Lower leg skin (tissue), 3 donors: ENCODE measurements at regions not wholly inside any gene's neighbourhood (a gene's known extent, or its start where the extent isn't known, plus 50 kb on each side); places are given as distances from the start of the nearest gene placed in this dataset.

Source experiments
- POLR2A ChIP-seq, 2 donors: fragments of 450-650 bp; IDR thresholded peaks; one replicate each; pipeline ENCODE4 v1.6.1; 2016 to 2017; ENCODE audit warnings: antibody characterized with exemption in 2 of 2, mild to moderate bottlenecking in 1 of 2, moderate library complexity in 1 of 2
- TF ChIP-seq, protein P1 (sequence below), 3 donors: fragments of 450-650 bp; IDR thresholded peaks; one replicate each; pipeline ENCODE4 v1.5.1; 2016; ENCODE audit warnings: antibody characterized with exemption in 3 of 3, mild to moderate bottlenecking in 3 of 3, moderate library complexity in 2 of 3

DNA sequence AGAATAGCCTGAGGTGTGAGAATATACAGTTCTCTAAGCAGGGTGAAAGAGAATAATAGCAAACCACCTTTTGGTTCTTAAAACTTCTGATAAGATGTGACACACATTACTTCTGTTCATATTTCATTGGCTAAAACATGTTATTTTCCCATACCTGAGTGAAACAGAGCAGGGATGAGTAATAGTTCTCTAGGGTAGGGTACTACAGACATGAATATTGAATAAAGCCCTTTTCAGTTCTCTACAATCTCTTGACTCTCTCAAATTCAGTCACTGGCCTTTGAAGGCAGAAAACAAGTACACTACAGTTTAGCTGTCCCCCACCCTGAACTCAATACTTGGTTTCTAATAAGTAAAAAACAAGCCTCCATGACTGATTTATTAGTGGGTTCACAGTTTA is 454.1 kb upstream of the MDGA2 start:
- TF ChIP-seq, protein P1, sequence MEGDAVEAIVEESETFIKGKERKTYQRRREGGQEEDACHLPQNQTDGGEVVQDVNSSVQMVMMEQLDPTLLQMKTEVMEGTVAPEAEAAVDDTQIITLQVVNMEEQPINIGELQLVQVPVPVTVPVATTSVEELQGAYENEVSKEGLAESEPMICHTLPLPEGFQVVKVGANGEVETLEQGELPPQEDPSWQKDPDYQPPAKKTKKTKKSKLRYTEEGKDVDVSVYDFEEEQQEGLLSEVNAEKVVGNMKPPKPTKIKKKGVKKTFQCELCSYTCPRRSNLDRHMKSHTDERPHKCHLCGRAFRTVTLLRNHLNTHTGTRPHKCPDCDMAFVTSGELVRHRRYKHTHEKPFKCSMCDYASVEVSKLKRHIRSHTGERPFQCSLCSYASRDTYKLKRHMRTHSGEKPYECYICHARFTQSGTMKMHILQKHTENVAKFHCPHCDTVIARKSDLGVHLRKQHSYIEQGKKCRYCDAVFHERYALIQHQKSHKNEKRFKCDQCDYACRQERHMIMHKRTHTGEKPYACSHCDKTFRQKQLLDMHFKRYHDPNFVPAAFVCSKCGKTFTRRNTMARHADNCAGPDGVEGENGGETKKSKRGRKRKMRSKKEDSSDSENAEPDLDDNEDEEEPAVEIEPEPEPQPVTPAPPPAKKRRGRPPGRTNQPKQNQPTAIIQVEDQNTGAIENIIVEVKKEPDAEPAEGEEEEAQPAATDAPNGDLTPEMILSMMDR (IDR thresholded peaks at IDR 0.05): no peak
- no peak for TF ChIP-seq POLR2A (IDR thresholded peaks at IDR 0.05)
